Stimulated activated CD8-positive, alpha-beta memory T cell treated with anti-CD3 and anti-CD28 coated beads, Interleukin-15, amount 100 ng/mL, for 1 hour (primary cell): ENCODE measurements at regions not wholly inside any gene's neighbourhood (a gene's known extent, or its start where the extent isn't known, plus 50 kb on each side); places are given as distances from the start of the nearest gene placed in this dataset.

Source experiments
- DNase-seq: peaks from one replicate; pipeline ENCODE4 v3.0.0-alpha.2; 2020; ENCODE audit warnings: low read depth

DNA sequence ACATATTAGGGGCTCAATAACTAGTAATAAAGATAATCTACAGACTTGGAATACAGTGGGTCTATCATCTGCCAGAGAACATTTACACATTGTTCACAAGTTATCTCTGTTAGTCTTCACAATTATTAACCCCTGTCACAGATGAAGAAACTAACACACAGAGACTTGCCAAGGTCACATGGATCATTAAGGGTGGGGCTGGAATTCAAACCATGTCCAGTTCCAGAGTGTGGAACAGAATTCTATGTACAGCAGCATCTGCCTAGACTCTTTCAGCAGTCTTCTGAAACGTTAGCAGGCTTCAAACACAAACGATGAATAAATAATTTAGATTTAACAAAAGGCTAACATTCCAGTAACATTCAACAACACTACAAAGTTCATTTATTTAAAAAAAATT lies 673.9 kb upstream of the NR2F2 start:
- DNase-seq: no peak

DNA sequence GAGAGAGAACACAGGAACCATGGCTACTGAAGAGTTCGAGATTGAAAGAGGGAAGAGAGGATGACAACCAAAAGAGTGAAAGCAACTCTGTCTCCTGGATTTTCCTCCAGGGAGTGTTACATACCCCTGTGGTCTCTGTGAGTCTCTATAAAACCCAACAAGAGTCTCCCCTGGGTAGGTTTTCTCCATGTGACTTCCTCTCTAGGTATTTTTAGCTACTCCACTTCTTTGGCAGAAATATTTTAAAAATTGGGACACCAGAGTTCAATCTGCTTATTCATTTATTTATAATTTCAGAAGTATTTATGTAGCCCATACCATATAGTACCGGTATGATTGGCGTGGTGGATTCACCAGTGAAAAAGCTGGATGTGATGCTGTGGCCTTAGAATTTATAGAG lies 671.7 kb upstream of the NR2F2 start:
- DNase-seq: no peak

DNA sequence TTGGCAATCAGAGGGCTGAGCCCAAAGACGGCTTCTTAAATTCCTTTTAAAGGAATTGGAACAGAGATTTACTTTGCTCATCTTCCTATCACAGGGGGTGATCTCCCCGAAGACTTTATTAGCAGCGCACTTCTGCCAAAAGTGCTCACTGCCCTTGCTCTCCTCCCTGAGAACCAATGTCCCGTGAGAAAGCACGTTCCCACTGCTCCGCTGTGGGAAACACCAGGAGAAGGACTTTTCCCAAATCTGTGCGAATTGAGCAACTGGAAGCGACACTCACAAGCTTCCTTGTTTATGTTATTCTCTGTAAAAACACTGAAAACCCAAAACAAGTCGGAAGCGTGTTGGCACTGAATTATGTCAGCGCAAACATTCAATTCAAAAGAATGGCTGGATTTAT lies 670.8 kb upstream of the NR2F2 start:
- no peak for DNase-seq

DNA sequence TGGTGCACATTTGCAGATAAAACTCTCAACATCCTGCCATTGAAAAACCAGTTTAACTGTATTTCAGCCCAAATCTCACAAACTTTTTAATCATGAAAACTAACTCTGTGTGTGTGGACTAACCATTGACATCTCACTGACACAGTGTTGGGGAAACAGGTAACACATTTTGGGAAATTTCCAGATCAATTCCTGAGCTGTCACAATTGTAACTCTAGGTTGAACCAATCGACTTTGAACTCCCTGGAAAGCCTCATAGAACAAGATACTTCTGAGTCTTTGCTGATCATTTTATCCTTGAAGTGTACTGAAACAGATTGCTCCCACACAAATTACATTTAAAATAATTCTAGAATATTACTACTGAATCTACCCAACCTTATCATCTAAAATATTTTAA lies 667.9 kb upstream of the NR2F2 start:
- no peak for DNase-seq

DNA sequence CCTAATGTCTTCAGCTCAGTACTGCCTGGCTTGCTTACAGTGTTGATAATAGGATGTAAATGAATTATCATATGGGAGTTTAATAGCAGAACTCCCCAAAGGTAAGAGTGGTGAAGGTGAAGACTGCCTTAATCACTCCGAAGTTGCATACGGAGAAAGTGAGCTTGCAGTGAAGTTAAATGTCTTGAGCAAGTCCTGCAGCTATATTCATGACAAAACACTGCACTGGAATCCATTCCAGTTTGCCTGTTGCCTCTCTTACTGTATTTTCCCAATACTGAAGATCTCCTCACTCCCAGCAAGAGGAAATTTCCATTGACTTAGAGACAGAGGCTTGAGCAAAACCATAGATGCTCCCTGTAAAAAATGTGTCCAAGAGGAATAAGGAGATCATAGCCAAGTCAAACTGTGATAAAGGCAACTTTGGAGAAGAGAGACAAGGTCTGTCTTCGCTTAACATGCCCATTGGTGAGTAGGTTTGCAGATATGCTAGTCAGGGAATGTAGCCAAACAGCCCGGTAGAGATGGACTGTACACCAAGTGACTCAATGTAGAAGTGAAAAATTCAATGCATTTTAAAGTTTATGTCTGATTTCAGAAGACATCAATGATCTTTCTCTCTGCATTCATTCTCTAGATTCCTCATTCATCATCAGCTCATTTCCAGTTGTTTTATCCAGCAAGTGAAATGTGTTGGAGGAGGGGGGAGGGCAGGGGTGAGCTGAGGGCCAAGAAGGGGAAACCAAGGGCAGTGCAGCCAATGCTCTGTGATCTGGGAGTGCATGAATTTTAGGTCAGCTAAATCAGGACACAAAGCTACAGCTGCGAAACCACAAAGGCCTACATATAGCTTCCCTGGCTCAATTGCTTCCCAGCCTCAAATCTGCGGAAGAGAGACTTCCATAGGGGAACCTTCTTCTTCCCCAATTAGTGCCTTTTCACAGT lies 667.1 kb upstream of the NR2F2 start:
- no peak for DNase-seq

DNA sequence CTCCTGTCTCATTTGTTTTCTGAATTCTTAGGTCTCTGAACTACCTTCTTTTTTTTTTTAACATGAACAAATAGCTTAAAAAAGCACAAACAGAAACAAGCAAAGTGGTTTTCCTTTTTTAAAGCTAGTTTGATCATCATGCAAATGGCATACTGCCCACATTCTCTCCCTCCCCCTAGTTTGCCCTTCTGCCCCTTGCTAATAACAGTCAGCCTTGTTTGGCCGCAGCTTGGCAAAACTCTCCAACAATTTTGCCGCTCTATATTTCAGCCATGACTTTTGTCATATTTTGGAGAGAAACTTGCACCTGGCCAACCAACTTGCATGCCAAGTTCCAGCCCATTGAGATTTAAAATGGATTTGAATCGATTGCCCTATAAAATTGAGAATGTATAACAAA lies 666.0 kb upstream of the NR2F2 start:
- DNase-seq: no peak

DNA sequence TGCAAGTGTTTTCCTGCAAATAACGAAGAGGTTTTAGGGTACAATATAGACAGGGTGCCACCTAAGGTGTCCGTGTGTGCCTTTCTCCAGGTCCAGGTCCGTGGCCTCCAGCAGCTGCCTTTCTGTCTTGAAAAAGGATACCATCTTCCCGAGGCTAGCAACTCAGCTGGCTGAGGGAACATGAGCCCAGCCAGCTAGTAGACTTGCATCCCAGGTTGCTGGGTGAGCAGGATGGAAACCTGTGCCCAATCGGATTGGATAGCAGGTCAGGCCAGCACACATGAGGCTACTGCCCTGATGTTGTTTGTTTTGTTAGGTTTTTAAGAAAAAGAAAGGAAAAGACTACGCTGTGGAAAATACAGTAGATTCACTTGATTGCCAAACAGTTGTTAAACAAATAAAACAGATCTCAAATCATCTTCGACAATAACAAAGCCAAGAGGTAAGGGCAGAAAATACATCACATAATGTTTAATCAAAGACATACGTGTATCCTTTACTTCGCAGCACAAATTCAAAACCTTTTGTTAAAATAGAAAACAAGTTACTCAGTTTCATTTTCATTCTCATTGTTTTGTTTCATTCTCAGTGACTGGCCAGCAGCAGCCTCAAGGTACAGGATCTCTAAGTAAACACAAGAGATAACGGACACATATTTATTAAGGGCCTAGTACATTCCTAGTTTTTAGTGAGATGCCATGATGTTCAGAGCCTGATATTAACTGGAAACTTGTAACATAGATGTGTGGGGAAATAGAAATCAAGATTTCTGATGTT lies 661.2 kb upstream of the NR2F2 start:
- DNase-seq: no peak

DNA sequence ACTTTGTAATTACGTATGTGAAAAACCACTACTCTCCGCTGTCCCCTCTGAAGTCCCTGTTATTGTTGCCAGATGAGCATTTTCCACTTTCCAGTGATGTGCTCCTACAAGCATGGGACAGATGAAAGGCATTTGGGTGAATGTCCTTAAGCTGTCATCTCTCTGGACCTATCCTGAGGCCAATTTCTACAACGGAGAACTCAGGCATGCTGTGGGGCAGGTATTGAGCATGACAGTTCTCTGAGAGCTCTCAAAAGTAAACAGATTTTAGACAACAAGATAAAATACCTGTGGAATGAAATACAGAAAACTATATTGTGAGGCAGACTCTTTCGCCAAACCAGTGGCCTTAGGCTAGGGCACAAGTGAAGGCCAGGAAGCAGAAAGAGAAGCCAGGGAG lies 656.5 kb upstream of the NR2F2 start:
- no peak for DNase-seq

DNA sequence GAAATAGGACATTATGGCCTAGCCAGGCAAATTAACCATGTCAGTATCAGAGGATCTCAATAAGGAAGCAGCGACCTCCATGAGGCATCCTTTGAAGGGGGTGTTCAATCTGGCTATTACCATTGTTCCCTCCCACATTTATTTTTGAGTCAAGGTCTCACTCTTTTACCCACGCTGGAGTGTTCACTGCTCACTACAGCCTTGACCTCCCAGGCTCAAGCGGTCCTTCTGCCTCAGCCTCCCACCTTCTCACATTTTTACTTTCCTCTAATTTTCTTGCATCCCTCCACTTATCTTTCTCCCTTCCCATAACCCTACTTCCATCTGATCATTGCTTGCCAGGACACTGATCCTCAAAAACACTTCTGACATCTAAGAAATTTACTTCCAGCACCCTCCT lies 654.0 kb upstream of the NR2F2 start:
- no peak for DNase-seq

DNA sequence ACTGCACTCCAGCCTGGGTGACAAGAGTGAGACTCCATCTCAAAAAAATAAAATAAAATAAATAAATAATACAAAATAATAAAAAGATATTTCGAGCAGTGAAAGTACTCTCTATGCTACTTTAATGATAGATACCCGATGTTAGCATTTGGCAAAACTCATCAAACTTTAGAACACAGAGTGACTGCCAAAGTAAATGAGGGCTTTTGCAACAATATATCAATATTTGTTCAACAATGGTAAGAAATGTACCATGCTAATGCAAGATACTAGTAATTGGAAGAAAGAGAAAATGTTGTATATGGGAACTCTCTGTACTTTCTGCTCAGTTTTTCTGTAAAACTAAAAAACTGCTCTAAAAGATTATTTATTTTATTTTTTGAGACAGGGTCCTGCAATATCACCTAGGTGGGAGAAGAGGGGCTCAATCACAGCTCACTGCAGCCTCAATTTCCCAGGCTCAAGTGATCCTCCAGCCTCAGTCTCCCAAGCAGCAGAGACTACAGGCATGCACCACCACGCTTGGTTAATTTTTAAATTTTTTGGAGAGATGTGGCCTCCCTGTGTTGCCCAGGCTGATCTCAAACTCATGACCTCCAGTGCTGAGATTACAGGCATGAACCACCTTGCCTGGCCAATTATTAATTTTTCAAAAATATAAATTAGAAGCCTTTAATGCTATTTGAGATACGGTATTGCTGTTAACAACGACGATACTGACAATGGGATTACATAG lies 650.5 kb upstream of the NR2F2 start:
- no peak for DNase-seq

DNA sequence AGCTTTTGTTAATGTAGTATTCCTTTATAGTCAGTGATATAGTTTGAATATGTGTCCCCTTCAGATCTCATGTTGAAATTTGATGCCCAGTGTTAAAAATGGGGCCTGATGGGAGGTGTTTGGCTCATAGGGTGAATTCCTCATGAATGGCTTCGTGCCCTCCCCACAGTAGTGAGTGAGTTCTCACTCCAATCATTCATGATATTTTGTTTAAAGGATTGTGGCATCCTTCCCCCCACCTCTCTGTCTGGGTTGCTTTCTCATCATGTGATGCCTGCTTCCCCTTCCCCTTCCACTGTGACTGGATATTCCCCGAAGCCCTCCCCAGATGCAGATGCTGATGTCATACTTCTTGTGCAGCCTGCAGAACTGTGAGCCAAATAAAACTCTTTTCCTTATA lies 649.8 kb upstream of the NR2F2 start:
- no peak for DNase-seq

DNA sequence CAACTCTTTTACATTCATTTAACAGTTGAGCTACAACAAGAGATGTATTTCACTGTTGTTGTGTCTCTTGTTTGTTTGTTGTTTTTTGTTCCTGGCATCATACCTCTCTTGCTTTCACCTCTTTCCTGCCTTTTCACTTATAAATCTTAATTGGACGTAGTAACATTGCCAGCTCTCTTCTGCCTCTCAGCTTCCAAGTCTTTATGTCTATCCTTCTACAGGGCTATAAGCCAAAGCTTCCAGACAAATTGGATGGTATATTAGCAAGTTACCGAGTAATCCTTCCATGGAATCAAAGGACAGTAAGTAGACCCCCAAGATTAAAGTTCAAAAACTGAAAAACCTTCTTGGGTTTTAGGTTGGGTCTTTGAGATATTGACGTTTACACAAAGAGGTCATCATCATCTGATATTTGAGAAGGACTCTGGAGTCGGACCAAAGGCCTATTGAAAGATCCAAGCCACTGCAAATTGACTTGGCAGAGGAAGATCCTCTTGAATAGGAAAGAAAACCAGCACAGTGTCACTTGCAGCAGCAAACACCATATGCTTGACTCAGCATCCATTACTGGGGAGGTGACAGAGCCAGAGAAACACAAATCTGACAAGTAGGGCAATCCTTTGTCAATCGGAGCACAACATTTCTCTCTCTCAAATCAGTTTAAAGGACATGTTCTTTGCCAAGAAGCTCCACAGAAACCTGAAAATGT lies 648.5 kb upstream of the NR2F2 start:
- DNase-seq: no peak

DNA sequence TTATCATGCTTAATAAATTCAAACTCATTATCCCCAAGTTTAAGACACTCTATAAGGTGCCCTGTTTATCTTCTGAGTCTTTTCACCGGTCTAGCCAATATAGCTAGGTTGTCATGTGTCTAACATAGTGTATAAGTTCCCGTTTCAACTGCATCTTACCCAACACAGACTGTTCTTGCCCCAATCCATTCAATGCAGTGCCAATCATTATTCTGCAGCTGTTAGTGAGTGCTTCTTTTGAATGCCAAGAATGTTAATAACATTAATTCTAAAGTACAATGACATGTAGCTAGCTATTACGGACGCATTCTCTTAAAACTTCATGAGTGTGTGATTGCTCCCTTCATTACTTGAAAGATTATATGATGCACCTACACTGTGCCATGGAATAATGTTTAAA lies 646.4 kb upstream of the NR2F2 start:
- DNase-seq: no peak

DNA sequence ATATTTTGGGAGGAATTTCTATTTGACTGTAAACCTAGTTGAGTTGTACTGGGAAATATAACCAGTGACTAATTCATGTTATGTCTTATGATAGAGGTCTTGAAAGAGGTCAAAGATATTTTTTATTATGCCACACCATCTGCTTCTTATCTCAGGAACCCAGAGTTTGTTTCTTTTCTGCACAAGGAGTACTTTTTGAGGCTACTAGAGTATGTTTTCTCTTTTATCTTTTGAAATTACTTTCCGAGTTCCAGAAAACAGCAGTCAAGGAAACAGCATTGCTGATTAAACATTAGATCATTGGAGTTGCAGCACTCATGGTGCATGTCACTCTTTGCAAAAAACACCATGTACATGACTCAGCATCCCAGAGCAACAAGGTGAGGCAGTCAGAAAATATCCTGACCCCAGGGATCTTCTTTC lies 645.8 kb upstream of the NR2F2 start:
- no peak for DNase-seq

DNA sequence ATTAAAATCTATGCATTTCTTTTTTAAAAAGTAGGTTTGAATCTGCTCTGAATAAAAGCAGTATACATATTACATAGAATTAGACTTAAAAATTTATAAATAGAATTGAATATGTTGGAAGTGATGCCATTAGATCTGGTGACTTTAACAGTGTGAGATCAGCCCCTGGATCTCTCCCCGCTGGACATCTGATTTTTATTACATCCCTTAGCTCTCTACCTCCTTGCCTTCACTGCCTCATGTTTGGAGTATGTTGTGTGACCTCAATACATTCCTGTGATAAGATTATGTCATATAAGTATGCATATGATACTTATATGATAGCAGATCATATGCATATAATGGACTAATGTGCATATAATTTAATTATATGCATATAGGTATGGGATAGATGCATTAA lies 643.4 kb upstream of the NR2F2 start:
- DNase-seq: no peak

DNA sequence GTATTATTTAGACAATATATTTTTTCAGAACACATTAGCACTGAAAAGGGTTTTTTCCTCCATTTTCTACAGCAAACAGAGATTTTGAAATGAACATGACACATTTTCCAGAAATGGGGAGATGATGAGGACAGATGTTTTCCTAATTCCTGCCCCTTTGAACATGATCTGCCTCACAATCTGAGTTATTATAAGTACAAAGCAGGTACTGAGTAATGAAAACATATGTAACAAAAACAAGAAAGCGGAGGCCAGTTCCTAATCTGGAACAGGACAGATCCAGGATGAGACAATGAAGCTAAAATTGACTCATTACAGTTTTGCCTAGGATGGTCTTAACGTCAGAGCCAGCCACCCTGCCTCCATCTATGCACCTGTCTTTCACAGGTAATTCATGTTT lies 642.8 kb upstream of the NR2F2 start:
- DNase-seq: no peak

DNA sequence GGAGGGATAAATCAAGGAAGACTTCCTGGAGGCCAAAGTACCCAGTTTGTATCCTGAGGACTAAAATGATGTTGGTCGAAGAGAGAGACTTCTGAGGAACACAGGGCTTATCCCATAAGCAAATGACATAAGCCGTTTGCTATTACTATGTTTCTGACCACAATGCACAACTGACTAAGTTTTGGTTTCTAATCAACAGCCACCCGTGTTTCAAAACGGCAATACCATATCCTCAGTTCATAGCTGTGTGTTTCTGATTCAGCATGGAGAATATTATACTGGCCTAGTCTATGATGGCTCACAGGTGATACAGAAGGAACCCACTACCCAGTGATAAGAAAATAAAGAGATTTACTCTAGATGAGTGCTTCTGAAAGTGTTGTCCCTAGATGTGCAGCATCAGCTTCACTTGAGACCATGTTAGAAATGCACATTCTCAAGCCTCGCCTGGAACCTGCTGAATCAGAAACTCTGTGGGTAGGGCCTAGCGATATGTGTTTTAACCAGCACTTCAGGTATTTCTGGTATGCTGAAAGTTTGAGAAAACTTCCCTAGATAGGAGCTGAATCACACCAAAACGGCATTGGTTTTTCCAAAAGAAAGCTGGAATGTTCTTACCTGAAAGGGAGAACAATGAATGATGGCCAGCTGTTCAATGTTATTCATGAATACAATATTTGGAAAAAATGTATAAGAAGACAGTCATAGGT lies 639.7 kb upstream of the NR2F2 start:
- DNase-seq: no peak

DNA sequence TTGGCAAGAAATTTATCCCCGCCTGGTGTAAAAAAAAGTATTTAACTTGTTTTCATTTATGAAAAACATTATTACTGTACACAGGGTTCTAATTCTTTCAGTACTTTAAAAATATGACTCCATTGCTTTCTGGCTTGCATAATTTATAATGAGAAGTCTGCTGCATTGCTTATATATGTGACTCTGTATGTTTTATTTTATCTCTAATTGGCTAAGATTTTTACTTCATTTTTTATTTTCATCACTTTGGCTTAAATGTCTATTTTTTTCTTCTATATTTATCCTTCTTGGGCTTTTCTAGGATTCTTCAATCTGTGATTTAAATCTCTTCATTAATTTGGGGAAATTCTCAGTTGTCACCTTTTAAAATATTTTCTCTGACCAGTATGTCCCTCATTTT lies 636.6 kb upstream of the NR2F2 start:
- no peak for DNase-seq

DNA sequence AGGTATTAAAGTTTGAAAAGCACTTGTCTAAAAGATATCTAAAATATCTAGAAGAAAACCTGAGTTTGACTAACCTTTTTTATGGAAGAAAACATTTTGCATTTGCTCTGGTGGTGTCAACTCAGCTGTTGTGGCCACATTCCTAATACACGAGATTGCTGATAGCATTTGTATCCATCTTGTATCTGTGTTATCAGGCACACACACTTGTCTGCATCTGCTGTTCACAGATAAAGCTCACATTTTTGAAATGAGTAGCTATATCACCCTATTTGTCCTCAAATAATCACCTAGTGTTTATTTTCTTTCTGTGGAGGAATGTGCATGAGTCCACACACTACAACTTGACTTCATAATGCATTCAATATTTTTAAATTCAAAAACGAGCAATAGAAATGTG lies 632.3 kb upstream of the NR2F2 start:
- DNase-seq: no peak

DNA sequence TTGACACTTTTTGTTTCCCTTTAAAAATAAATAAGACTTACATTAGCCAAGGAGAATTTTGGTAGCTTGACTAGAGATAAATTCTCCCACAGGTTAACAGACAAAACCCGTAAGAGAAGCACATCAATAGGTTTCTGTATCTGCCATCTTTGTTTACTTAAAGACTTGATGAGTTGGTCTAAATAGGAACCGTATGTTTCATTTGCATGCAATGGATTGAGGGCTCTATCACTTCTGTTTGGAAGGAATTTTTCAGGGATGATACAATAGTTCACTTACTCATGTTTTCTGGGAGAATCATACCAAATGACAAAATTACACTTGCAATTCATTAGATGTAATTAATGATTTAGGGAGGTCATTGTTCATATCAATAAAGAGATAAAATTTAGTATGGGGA lies 631.5 kb upstream of the NR2F2 start:
- DNase-seq: no peak

DNA sequence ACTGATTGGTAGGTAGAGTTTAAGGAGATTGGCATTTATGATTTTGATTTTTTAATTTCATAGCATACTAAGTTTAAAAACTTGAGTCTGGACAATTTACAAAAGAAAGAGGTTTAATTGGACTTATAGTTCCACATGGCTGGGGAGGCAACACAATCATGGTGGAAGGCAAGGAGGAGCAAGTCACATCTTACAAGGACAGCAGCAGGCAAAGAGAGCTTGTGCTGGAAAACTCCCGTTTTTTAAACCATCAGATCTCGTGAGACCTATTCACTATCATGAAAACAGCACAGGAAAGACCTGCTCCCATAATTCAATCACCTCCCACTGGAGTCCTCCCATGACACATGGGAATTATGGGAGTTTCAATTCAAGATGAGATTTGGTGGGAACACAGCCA lies 630.9 kb upstream of the NR2F2 start:
- no peak for DNase-seq
